Natural killer cell (primary cell): ENCODE measurements at regions not wholly inside any gene's neighbourhood (a gene's known extent, or its start where the extent isn't known, plus 50 kb on each side); places are given as distances from the start of the nearest gene placed in this dataset.

Source experiments
- ATAC-seq, 3 donors: fragments of 150-1000 bp in 2 of 3; fragments of 200-7000 bp in 1 of 3; cut with Tn5 transposase; 1 replicate in 1 of 3; 2 replicates in 2 of 3; pipeline ENCODE4 v1.10.0; 2021; ENCODE audit warnings: mild to moderate bottlenecking in 2 of 3, moderate library complexity in 2 of 3
- DNase-seq, 2 donors: peaks; one replicate each; pipeline versions ENCODE4 v3.0.0 to v3.0.0-alpha.2; 2013 to 2021; ENCODE audit warnings: mixed read lengths in 1 of 2
- H3K27ac ChIP-seq: one replicate; pipeline ENCODE4 v1.5.1; 2013; ENCODE audit warnings: mild to moderate bottlenecking, low read length
- H3K27me3 ChIP-seq: one replicate; pipeline ENCODE4 v1.6.1; 2013; ENCODE audit warnings: low read length; ENCODE audit not compliant: control insufficient read depth, insufficient read depth
- H3K36me3 ChIP-seq: one replicate; pipeline ENCODE4 v1.6.1; 2013; ENCODE audit warnings: low read length; ENCODE audit not compliant: control insufficient read depth, insufficient read depth
- H3K4me1 ChIP-seq: one replicate; pipeline ENCODE4 v1.6.1; 2013; ENCODE audit warnings: low read length; ENCODE audit not compliant: control insufficient read depth, insufficient read depth
- H3K4me3 ChIP-seq: one replicate; pipeline ENCODE4 v1.5.1; 2013; ENCODE audit warnings: low read length
- H3K9me3 ChIP-seq: one replicate; pipeline ENCODE4 v1.6.1; 2013; ENCODE audit warnings: low read length; ENCODE audit not compliant: control insufficient read depth, insufficient read depth
- H3K27ac Mint-ChIP-seq, 2 donors: one replicate each; pipeline ENCODE4 v1.8.0; 2022; ENCODE audit warnings: mild to moderate bottlenecking in 2 of 2, mixed read lengths in 2 of 2, moderate library complexity in 1 of 2
- H3K27me3 Mint-ChIP-seq, 2 donors: one replicate each; pipeline ENCODE4 v1.8.0; 2022; ENCODE audit warnings: low read depth in 2 of 2, mixed read lengths in 2 of 2
- H3K36me3 Mint-ChIP-seq: one replicate; pipeline ENCODE4 v1.8.0; 2022; ENCODE audit warnings: mixed read lengths
- H3K4me1 Mint-ChIP-seq, 2 donors: one replicate each; pipeline ENCODE4 v1.8.0; 2022; ENCODE audit warnings: mixed read lengths in 2 of 2
- H3K4me3 Mint-ChIP-seq: one replicate; pipeline ENCODE4 v1.8.0; 2022; ENCODE audit warnings: mild to moderate bottlenecking, moderate library complexity, mixed read lengths
- H3K9me3 Mint-ChIP-seq, 2 donors: one replicate each; pipeline ENCODE4 v1.8.0; 2022; ENCODE audit warnings: mixed read lengths in 2 of 2
- CTCF ChIP-seq: fragments of 200-600 bp; IDR thresholded peaks from one replicate; pipeline ENCODE4 v1.8.0; 2022; ENCODE audit warnings: antibody characterized with exemption
- WGBS: methylation state at CpG from one replicate; pipeline ENCODE4 v1.1.7; 2013; ENCODE audit warnings: missing lambda C conversion rate; ENCODE audit not compliant: insufficient coverage; 5-methylcytosine and 5-hydroxymethylcytosine counted together
- intact Hi-C: fragments of 100-400 bp; cut with micrococcal nuclease; formaldehyde crosslinking; loops from one replicate; pipeline ENCODE4 v1.14.2; 2022

- Mint-ChIP-seq H3K4me3 (no peak overlapping the region), H3K27ac (no peak overlapping the region), H3K9me3 (no peaks in the 10 kb centered on the region), H3K36me3 (no peaks in the 10 kb centered on the region), H3K27me3 (no peaks in the 10 kb centered on the region), H3K4me1 (no peaks in the 10 kb centered on the region)
- Histone ChIP-seq H3K27ac (no peak overlapping the region), H3K9me3 (no peaks in the 10 kb centered on the region), H3K4me3 (no peak overlapping the region), H3K36me3 (no peaks in the 10 kb centered on the region), H3K27me3 (no peaks in the 10 kb centered on the region), H3K4me1 (no peaks in the 10 kb centered on the region)
- no peak for TF ChIP-seq CTCF
- intact Hi-C loops, result no loop called here
- ATAC-seq, result no peak
- WGBS, result 78% methylated on average over 4 of the region's 4 CpGs
- DNase-seq, result no peak
Observed at GRCh38 chr7:12786494-12786893, 99.1 kb downstream of the ARL4A start.

GRCh38 chr7:12788171-12788570 is 100.7 kb downstream of the ARL4A start:
- no peaks in the 10 kb centered on the region for H3K4me1 ChIP-seq
- Mint-ChIP-seq H3K4me3 (no peak overlapping the region), H3K4me1 (no peaks in the 10 kb centered on the region), H3K27ac (no peak overlapping the region), H3K9me3 (no peaks in the 10 kb centered on the region), H3K36me3 (no peaks in the 10 kb centered on the region), H3K27me3 (no peaks in the 10 kb centered on the region)
- WGBS, result 88% methylated on average over 2 of the region's 2 CpGs
- H3K27me3 ChIP-seq, result no peaks in the 10 kb centered on the region
- intact Hi-C loops, result no loop called here
- no peak overlapping the region for H3K4me3 ChIP-seq
- TF ChIP-seq CTCF, result no peak
- no peak overlapping the region for H3K27ac ChIP-seq
- ATAC-seq (no peak), DNase-seq (no peak)
- no peaks in the 10 kb centered on the region for H3K36me3 ChIP-seq
- H3K9me3 ChIP-seq, result no peaks in the 10 kb centered on the region

GRCh38 chr7:12788591-12788990 is 101.2 kb downstream of the ARL4A start:
- no peak for ATAC-seq
- WGBS, result 75% methylated on average over 3 of the region's 4 CpGs
- H3K4me1 Mint-ChIP-seq, result no peaks in the 10 kb centered on the region

More at GRCh38 chr7:12788591-12788990, 101.2 kb downstream of the ARL4A start:
- Mint-ChIP-seq H3K36me3 (no peaks in the 10 kb centered on the region), H3K27ac (no peak overlapping the region), H3K27me3 (no peaks in the 10 kb centered on the region), H3K9me3 (no peaks in the 10 kb centered on the region), H3K4me3 (no peak overlapping the region)
- DNase-seq, result no peak
- TF ChIP-seq CTCF, result no peak
- Histone ChIP-seq H3K9me3 (no peaks in the 10 kb centered on the region), H3K4me1 (no peaks in the 10 kb centered on the region), H3K4me3 (no peak overlapping the region), H3K27ac (no peak overlapping the region), H3K27me3 (no peaks in the 10 kb centered on the region), H3K36me3 (no peaks in the 10 kb centered on the region)
- intact Hi-C loops, result no loop called here
